ENCODE measurements at regions not wholly inside any gene's neighbourhood (a gene's known extent, or its start where the extent isn't known, plus 50 kb on each side); places are given as distances from the start of the nearest gene placed in this dataset.

GRCh38 chr9:102124465-102124864 lies 386.0 kb upstream of the GRIN3A start:
- Histone ChIP-seq H2AFZ (ENCODE audit: low read depth, low read length) (no peak overlapping the region), H3K9me3 (ENCODE audit: low read length) (no peaks in the 10 kb centered on the region), H3K27me3 (ENCODE audit: insufficient read depth, low read length) (no peaks in the 10 kb centered on the region), H3K4me1 (ENCODE audit: insufficient read depth, low read length) (no peaks in the 10 kb centered on the region), H3K36me3 (ENCODE audit: insufficient read depth, low read length) (no peaks in the 10 kb centered on the region), H3K4me3 (ENCODE audit: low read length) (no peak overlapping the region)

DNA sequence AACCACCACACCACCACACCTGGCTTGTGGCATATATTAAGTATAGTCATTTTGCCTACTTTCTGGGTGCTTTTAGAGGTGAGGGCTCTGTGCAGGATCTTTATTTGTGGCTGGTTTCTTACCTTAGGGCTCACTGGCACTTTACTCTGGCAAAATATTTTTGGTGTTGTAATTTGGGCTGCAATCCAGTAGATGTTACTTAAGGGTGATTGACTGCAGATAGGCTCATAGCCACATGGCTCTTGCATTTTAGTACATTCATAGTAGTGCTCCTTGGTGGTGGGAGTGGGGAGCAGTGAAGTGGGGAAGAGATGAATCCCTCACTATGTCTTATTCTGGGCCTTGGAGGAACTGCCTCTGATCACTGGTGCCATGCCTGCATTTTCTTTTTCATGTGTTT lies 376.1 kb upstream of the GRIN3A start:
- H3K4me3 ChIP-seq (ENCODE audit: low read length): no peak overlapping the region
- H3K4me1 ChIP-seq (ENCODE audit: insufficient read depth, low read length): no peaks in the 10 kb centered on the region
- H3K27me3 ChIP-seq (ENCODE audit: insufficient read depth, low read length): no peaks in the 10 kb centered on the region
- no peak overlapping the region for H2AFZ ChIP-seq (ENCODE audit: low read depth, low read length)
- no peaks in the 10 kb centered on the region for H3K36me3 ChIP-seq (ENCODE audit: insufficient read depth, low read length)
- H3K9me3 ChIP-seq (ENCODE audit: low read length): no peaks in the 10 kb centered on the region

GRCh38 chr9:102113191-102113590 lies 374.7 kb upstream of the GRIN3A start:
- Histone ChIP-seq H3K36me3 (ENCODE audit: insufficient read depth, low read length) (no peaks in the 10 kb centered on the region), H3K4me3 (ENCODE audit: low read length) (no peak overlapping the region), H2AFZ (ENCODE audit: low read depth, low read length) (no peak overlapping the region), H3K27me3 (ENCODE audit: insufficient read depth, low read length) (no peaks in the 10 kb centered on the region), H3K9me3 (ENCODE audit: low read length) (no peaks in the 10 kb centered on the region), H3K4me1 (ENCODE audit: insufficient read depth, low read length) (no peaks in the 10 kb centered on the region)

GRCh38 chr9:102106439-102106838 lies 368.0 kb upstream of the GRIN3A start:
- no peak overlapping the region for H2AFZ ChIP-seq (ENCODE audit: low read depth, low read length)
- no peaks in the 10 kb centered on the region for H3K4me1 ChIP-seq (ENCODE audit: insufficient read depth, low read length)
- no peak overlapping the region for H3K4me3 ChIP-seq (ENCODE audit: low read length)
- no peaks in the 10 kb centered on the region for H3K9me3 ChIP-seq (ENCODE audit: low read length)
- H3K36me3 ChIP-seq (ENCODE audit: insufficient read depth, low read length): no peaks in the 10 kb centered on the region
- H3K27me3 ChIP-seq (ENCODE audit: insufficient read depth, low read length): no peaks in the 10 kb centered on the region

- no peaks in the 10 kb centered on the region for H3K27me3 ChIP-seq (ENCODE audit: insufficient read depth, low read length)
- no peak overlapping the region for H2AFZ ChIP-seq (ENCODE audit: low read depth, low read length)
- no peaks in the 10 kb centered on the region for H3K36me3 ChIP-seq (ENCODE audit: insufficient read depth, low read length)
These were observed 363.3 kb upstream of the GRIN3A start for GRCh38 chr9:102101723-102102122.

DNA sequence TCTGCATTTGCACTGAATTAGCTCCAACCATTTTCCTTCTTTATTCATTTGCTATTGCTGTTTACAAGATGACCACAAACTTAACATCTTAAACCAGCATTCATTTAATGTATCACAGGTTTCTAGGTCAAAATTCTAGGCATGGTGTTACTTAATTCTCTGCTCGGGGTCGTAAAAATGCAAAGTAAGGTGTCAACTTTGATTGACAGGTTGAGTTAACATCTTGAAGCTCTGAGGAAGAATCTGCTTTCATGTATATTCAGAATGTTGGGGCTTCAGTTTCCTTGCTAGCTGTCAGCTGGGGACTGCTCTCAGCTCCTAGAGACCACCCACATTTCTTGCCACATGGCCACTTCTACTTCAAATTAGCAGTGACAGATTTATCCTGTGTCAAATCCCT lies 348.7 kb upstream of the GRIN3A start:
- H2AFZ ChIP-seq (ENCODE audit: low read depth, low read length): no peak overlapping the region
- H3K36me3 ChIP-seq (ENCODE audit: insufficient read depth, low read length): no peaks in the 10 kb centered on the region
- H3K4me1 ChIP-seq (ENCODE audit: insufficient read depth, low read length): no peaks in the 10 kb centered on the region
- no peaks in the 10 kb centered on the region for H3K9me3 ChIP-seq (ENCODE audit: low read length)
- H3K4me3 ChIP-seq (ENCODE audit: low read length): no peak overlapping the region
- H3K27me3 ChIP-seq (ENCODE audit: insufficient read depth, low read length): no peaks in the 10 kb centered on the region

More at GRCh38 chr9:102101723-102102122, 363.3 kb upstream of the GRIN3A start:
- Histone ChIP-seq H3K4me3 (ENCODE audit: low read length) (no peak overlapping the region), H3K9me3 (ENCODE audit: low read length) (no peaks in the 10 kb centered on the region), H3K4me1 (ENCODE audit: insufficient read depth, low read length) (no peaks in the 10 kb centered on the region)

DNA sequence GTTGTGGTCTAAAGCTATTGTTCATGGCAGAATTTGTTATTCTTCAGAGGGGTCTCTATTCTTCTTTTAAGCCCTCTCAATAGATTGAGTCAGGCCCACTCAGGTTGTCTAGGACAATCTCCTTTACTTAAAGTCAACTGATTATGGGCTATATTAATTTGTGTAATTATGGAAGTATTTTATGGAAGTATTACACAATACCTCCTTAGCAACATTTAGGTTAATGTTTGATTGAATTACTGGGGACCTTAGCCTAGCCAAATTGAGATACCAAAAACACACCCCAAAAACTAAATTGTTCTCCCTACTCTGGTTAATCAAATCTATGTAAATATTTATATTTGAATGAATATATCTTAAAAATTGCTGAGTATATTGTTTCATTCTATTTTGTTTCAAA lies 347.1 kb upstream of the GRIN3A start:
- H3K27me3 ChIP-seq (ENCODE audit: insufficient read depth, low read length): no peaks in the 10 kb centered on the region
- H2AFZ ChIP-seq (ENCODE audit: low read depth, low read length): no peak overlapping the region
- H3K36me3 ChIP-seq (ENCODE audit: insufficient read depth, low read length): no peaks in the 10 kb centered on the region
- no peak overlapping the region for H3K4me3 ChIP-seq (ENCODE audit: low read length)
- no peaks in the 10 kb centered on the region for H3K4me1 ChIP-seq (ENCODE audit: insufficient read depth, low read length)
- H3K9me3 ChIP-seq (ENCODE audit: low read length): no peaks in the 10 kb centered on the region

DNA sequence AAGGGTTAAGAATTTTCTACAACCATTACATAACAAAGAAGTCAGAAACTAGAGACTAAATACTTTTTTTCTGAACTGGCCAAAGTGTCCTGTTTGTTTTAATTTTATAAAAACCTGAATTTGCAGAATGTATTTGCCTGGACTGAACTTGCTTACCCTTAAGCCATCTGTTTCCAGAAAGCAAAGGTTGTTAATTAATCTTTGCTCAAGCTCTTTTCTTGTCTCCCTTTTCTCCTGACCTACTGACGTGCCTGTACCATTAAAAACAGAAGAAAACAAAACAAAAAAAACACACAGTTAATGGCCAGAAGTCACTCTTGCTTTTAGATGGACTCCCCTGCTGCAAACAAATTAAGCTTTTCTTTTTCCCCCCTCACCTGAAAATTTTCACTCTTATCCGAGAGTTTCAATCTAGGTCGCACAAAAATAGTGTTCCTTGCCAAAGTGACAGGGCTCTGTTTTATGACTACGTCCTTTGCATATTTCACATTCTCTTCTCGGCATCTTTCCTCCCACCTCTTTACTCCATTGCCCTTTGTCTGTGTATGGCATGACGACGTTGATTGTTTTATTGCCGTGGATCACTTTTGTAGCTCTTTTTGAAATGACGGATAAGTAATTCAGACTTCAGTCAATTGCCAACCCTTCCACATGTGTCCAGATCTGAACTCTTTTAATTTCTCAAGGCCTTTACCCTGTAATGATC lies 333.8 kb upstream of the GRIN3A start:
- Histone ChIP-seq H3K36me3 (ENCODE audit: insufficient read depth, low read length) (no peaks in the 10 kb centered on the region), H2AFZ (ENCODE audit: low read depth, low read length) (no peak overlapping the region), H3K27me3 (ENCODE audit: insufficient read depth, low read length) (no peaks in the 10 kb centered on the region), H3K4me3 (ENCODE audit: low read length) (no peak overlapping the region), H3K9me3 (ENCODE audit: low read length) (no peaks in the 10 kb centered on the region), H3K4me1 (ENCODE audit: insufficient read depth, low read length) (no peaks in the 10 kb centered on the region)

DNA sequence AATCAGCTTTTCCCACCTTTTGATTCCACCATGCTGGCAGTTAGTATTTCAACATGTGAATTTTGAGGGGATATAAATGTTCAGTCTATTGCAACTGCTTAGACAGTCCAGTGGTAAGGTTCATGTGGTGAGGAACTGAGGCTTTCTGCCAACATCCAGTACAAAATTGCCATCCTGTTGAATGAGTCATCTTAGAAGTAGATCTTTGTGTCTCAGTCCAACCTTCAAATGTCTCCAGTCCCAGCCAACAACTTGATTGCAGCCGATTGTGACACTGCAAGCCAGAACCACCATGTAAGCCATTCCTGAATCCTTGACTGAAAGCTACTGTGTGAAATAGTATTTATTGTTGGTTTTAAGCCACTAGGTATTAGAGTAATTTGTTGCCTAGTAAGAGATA lies 331.5 kb upstream of the GRIN3A start:
- H3K36me3 ChIP-seq (ENCODE audit: insufficient read depth, low read length): no peaks in the 10 kb centered on the region
- no peak overlapping the region for H2AFZ ChIP-seq (ENCODE audit: low read depth, low read length)
- H3K4me3 ChIP-seq (ENCODE audit: low read length): no peak overlapping the region
- H3K27me3 ChIP-seq (ENCODE audit: insufficient read depth, low read length): no peaks in the 10 kb centered on the region
- no peaks in the 10 kb centered on the region for H3K9me3 ChIP-seq (ENCODE audit: low read length)
- H3K4me1 ChIP-seq (ENCODE audit: insufficient read depth, low read length): no peaks in the 10 kb centered on the region

DNA sequence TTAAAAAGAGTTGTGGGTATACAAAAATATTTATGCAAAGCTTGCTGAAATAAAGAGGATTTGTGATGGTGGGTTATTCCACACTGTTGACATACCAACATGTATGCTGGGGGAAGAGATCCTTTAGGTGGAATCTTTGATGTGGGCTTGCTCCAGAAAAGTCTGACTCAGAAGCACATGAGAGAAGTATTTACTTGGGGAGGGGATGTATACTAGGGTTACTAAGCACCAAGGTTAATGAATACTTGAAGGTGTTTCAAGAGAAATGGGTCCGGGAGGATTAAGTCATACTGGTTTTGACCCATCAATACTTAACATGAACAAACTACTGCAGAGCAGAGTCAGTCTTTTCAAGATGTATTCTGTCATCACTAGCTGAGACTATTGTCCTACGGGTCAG lies 316.4 kb upstream of the GRIN3A start:
- Histone ChIP-seq H3K4me1 (ENCODE audit: insufficient read depth, low read length) (no peaks in the 10 kb centered on the region), H2AFZ (ENCODE audit: low read depth, low read length) (no peak overlapping the region), H3K27me3 (ENCODE audit: insufficient read depth, low read length) (no peaks in the 10 kb centered on the region), H3K9me3 (ENCODE audit: low read length) (no peaks in the 10 kb centered on the region), H3K4me3 (ENCODE audit: low read length) (no peak overlapping the region), H3K36me3 (ENCODE audit: insufficient read depth, low read length) (no peaks in the 10 kb centered on the region)

DNA sequence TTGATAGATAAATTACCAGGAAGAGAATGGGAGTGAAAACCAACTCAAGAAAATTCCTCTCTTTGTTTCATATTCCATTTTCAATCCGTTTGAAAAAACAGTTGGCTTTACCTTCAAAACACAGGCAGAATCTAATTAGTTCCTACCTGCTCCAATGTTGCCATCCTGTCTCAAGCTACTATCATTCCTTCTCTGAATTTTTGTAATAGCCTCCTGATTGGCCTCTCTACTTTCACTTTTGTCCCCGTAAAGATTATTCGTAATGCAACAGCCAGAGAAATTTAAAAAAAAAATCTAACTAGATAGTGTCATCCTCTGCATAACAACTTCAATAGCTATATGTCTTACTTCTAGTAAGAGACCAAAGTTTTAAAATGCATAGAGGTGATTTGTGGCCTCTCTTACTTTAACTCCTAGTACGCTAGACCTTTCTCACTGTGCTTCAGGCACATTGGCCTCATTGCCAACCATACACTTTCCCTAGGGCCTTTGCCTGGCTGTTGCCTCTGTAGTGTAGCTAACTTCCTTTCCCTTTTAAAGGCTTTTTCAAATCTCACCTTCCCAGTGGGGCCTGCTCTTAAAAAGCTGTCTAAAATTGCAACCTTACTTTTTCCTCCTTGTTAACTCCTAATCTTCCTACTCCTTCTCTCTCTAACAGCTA lies 311.3 kb upstream of the GRIN3A start:
- no peak overlapping the region for H3K4me3 ChIP-seq (ENCODE audit: low read length)
- H3K9me3 ChIP-seq (ENCODE audit: low read length): no peaks in the 10 kb centered on the region
- no peaks in the 10 kb centered on the region for H3K4me1 ChIP-seq (ENCODE audit: insufficient read depth, low read length)
- H3K36me3 ChIP-seq (ENCODE audit: insufficient read depth, low read length): no peaks in the 10 kb centered on the region
- H3K27me3 ChIP-seq (ENCODE audit: insufficient read depth, low read length): no peaks in the 10 kb centered on the region
- no peak overlapping the region for H2AFZ ChIP-seq (ENCODE audit: low read depth, low read length)

- Histone ChIP-seq H3K9me3 (ENCODE audit: low read length) (no peaks in the 10 kb centered on the region), H3K4me1 (ENCODE audit: insufficient read depth, low read length) (no peaks in the 10 kb centered on the region), H3K36me3 (ENCODE audit: insufficient read depth, low read length) (no peaks in the 10 kb centered on the region), H3K27me3 (ENCODE audit: insufficient read depth, low read length) (no peaks in the 10 kb centered on the region), H2AFZ (ENCODE audit: low read depth, low read length) (no peak overlapping the region), H3K4me3 (ENCODE audit: low read length) (no peak overlapping the region)
These were observed 309.1 kb upstream of the GRIN3A start for GRCh38 chr9:102047549-102047948.

DNA sequence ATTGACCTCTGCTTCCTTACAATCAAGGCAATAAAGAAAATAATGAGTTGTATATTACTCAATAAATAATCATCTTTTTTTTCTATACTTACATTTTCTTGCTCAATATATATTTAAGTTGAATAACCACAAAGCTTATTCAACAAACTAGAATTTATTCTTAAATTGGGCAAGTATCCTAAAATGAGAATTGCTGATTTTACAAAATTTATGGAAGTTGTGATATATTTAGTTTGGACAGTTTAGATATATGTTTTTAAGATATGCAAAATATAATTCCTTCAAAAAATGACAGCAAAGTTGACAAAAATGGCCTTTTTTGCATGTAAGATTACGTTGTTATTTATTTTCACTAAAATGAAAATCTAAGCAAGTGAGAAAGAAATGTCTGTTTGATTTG lies 305.7 kb upstream of the GRIN3A start:
- Histone ChIP-seq H3K4me3 (ENCODE audit: low read length) (no peak overlapping the region), H2AFZ (ENCODE audit: low read depth, low read length) (no peak overlapping the region), H3K9me3 (ENCODE audit: low read length) (no peaks in the 10 kb centered on the region), H3K36me3 (ENCODE audit: insufficient read depth, low read length) (no peaks in the 10 kb centered on the region), H3K4me1 (ENCODE audit: insufficient read depth, low read length) (no peaks in the 10 kb centered on the region), H3K27me3 (ENCODE audit: insufficient read depth, low read length) (no peaks in the 10 kb centered on the region)

- Histone ChIP-seq H3K36me3 (ENCODE audit: insufficient read depth, low read length) (no peaks in the 10 kb centered on the region), H3K9me3 (ENCODE audit: low read length) (no peaks in the 10 kb centered on the region), H3K4me1 (ENCODE audit: insufficient read depth, low read length) (no peaks in the 10 kb centered on the region), H3K27me3 (ENCODE audit: insufficient read depth, low read length) (no peaks in the 10 kb centered on the region), H3K4me3 (ENCODE audit: low read length) (no peak overlapping the region), H2AFZ (ENCODE audit: low read depth, low read length) (no peak overlapping the region)
These were observed 299.6 kb upstream of the GRIN3A start for GRCh38 chr9:102038006-102038405.
